ENCODE measurements at regions not wholly inside any gene's neighbourhood (a gene's known extent, or its start where the extent isn't known, plus 50 kb on each side); places are given as distances from the start of the nearest gene placed in this dataset.

- Histone ChIP-seq H3K27me3 (ENCODE audit: insufficient read depth, low read length) (no peaks in the 10 kb centered on the region), H3K36me3 (ENCODE audit: insufficient read depth, low read length) (no peaks in the 10 kb centered on the region), H3K4me3 (ENCODE audit: low read length) (no peak overlapping the region), H3K9ac (ENCODE audit: low read depth, low read length) (no peak overlapping the region), H3K27ac (ENCODE audit: low read depth, low read length) (no peak overlapping the region), H3K9me3 (ENCODE audit: insufficient read depth, low read depth, low read length) (no peaks in the 10 kb centered on the region), H3K4me1 (ENCODE audit: insufficient read depth, low read length) (no peaks in the 10 kb centered on the region)
- whole genome bisulfite sequencing, result 72% methylated on average over 3 of the region's 3 CpGs
Observed at GRCh38 chr15:79516155-79516554, 84.0 kb downstream of the MINAR1 start.

- H3K27me3 ChIP-seq (ENCODE audit: insufficient read depth, low read length), result no peaks in the 10 kb centered on the region
- H3K36me3 ChIP-seq (ENCODE audit: insufficient read depth, low read length), result no peaks in the 10 kb centered on the region
- no peak overlapping the region for H3K4me3 ChIP-seq (ENCODE audit: low read length)
- no peak overlapping the region for H3K9ac ChIP-seq (ENCODE audit: low read depth, low read length)
- H3K9me3 ChIP-seq (ENCODE audit: insufficient read depth, low read depth, low read length), result no peaks in the 10 kb centered on the region
- 88% methylated on average over 3 of the region's 3 CpGs for WGBS
- H3K4me1 ChIP-seq (ENCODE audit: insufficient read depth, low read length), result no peaks in the 10 kb centered on the region
- H3K27ac ChIP-seq (ENCODE audit: low read depth, low read length), result no peak overlapping the region
Observed at GRCh38 chr15:79516646-79517045, 84.5 kb downstream of the MINAR1 start.

- H3K27ac ChIP-seq (ENCODE audit: low read depth, low read length), result no peak overlapping the region
- 94% methylated on average over 3 of the region's 3 CpGs for WGBS
- H3K9ac ChIP-seq (ENCODE audit: low read depth, low read length), result no peak overlapping the region
- no peaks in the 10 kb centered on the region for H3K27me3 ChIP-seq (ENCODE audit: insufficient read depth, low read length)
- no peaks in the 10 kb centered on the region for H3K4me1 ChIP-seq (ENCODE audit: insufficient read depth, low read length)
- no peaks in the 10 kb centered on the region for H3K9me3 ChIP-seq (ENCODE audit: insufficient read depth, low read depth, low read length)
- no peaks in the 10 kb centered on the region for H3K36me3 ChIP-seq (ENCODE audit: insufficient read depth, low read length)
- no peak overlapping the region for H3K4me3 ChIP-seq (ENCODE audit: low read length)
Observed at GRCh38 chr15:79519628-79520027, 87.5 kb downstream of the MINAR1 start.

DNA sequence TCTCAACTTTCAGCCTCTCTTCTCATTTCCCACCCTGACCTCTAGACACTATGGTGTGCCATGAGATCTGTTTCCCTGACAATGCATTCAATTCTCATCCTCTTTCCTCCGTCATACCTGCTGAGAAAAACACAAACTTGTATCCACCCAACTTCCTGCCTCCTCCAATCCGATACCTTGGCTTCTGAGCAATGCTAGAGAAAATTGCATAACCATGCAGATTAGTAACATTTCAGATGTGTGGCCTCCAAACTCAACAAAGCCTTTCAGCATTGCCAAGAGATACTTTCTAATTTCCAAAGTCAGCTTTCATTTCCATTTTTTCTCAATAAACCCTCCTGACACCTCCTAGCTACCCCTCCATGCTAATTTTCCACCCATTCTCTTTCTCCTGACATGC is 88.5 kb downstream of the MINAR1 start:
- no peak overlapping the region for H3K9ac ChIP-seq (ENCODE audit: low read depth, low read length)
- no peak overlapping the region for H3K27ac ChIP-seq (ENCODE audit: low read depth, low read length)
- no peak overlapping the region for H3K4me3 ChIP-seq (ENCODE audit: low read length)
- 90% methylated on average over 2 of the region's 2 CpGs for WGBS
- no peaks in the 10 kb centered on the region for H3K9me3 ChIP-seq (ENCODE audit: insufficient read depth, low read depth, low read length)
- H3K36me3 ChIP-seq (ENCODE audit: insufficient read depth, low read length), result no peaks in the 10 kb centered on the region
- H3K27me3 ChIP-seq (ENCODE audit: insufficient read depth, low read length), result no peaks in the 10 kb centered on the region
- H3K4me1 ChIP-seq (ENCODE audit: insufficient read depth, low read length), result no peaks in the 10 kb centered on the region

DNA sequence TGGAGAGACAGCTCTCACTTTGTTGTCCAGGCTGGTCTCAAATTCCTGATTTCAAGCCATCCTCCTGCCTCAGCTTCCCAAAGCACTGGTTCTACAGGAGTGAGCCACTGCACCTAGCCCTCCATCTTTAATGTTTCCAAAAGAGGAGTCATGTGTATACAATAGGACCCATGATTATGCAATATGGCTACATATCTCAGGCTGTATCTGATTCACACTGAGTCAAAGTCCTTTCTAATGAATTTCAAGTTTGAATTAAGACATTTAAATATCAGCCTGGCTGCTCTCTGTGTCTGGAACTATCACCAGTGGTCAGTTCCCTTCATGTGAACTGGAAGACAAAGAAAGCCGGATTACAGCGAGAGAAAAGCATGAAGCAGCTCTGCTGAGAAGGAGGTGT is 90.5 kb downstream of the MINAR1 start:
- Histone ChIP-seq H3K27me3 (ENCODE audit: insufficient read depth, low read length) (no peaks in the 10 kb centered on the region), H3K4me1 (ENCODE audit: insufficient read depth, low read length) (no peaks in the 10 kb centered on the region), H3K4me3 (ENCODE audit: low read length) (no peak overlapping the region), H3K9ac (ENCODE audit: low read depth, low read length) (no peak overlapping the region), H3K9me3 (ENCODE audit: insufficient read depth, low read depth, low read length) (no peaks in the 10 kb centered on the region), H3K27ac (ENCODE audit: low read depth, low read length) (no peak overlapping the region), H3K36me3 (ENCODE audit: insufficient read depth, low read length) (no peaks in the 10 kb centered on the region)
- 94% methylated on average over 2 of the region's 2 CpGs for WGBS

- Histone ChIP-seq H3K9me3 (ENCODE audit: insufficient read depth, low read depth, low read length) (no peaks in the 10 kb centered on the region), H3K4me1 (ENCODE audit: insufficient read depth, low read length) (no peaks in the 10 kb centered on the region)
- WGBS, result 91% methylated on average over 3 of the region's 3 CpGs
Observed at GRCh38 chr15:79523266-79523665, 91.1 kb downstream of the MINAR1 start.

GRCh38 chr15:79524531-79524930 is 92.4 kb downstream of the MINAR1 start:
- Histone ChIP-seq H3K9ac (ENCODE audit: low read depth, low read length) (no peak overlapping the region), H3K36me3 (ENCODE audit: insufficient read depth, low read length) (no peaks in the 10 kb centered on the region), H3K4me3 (ENCODE audit: low read length) (no peak overlapping the region), H3K27ac (ENCODE audit: low read depth, low read length) (no peak overlapping the region), H3K27me3 (ENCODE audit: insufficient read depth, low read length) (no peaks in the 10 kb centered on the region), H3K9me3 (ENCODE audit: insufficient read depth, low read depth, low read length) (no peaks in the 10 kb centered on the region), H3K4me1 (ENCODE audit: insufficient read depth, low read length) (no peaks in the 10 kb centered on the region)
- 97% methylated on average over 3 of the region's 3 CpGs for WGBS

More at GRCh38 chr15:79523266-79523665, 91.1 kb downstream of the MINAR1 start:
- Histone ChIP-seq H3K36me3 (ENCODE audit: insufficient read depth, low read length) (no peaks in the 10 kb centered on the region), H3K27me3 (ENCODE audit: insufficient read depth, low read length) (no peaks in the 10 kb centered on the region), H3K4me3 (ENCODE audit: low read length) (no peak overlapping the region), H3K27ac (ENCODE audit: low read depth, low read length) (no peak overlapping the region), H3K9ac (ENCODE audit: low read depth, low read length) (no peak overlapping the region)

- 98% methylated on average over 3 of the region's 3 CpGs for WGBS
- Histone ChIP-seq H3K9ac (ENCODE audit: low read depth, low read length) (no peak overlapping the region), H3K9me3 (ENCODE audit: insufficient read depth, low read depth, low read length) (no peaks in the 10 kb centered on the region), H3K4me3 (ENCODE audit: low read length) (no peak overlapping the region), H3K27ac (ENCODE audit: low read depth, low read length) (no peak overlapping the region), H3K4me1 (ENCODE audit: insufficient read depth, low read length) (no peaks in the 10 kb centered on the region), H3K27me3 (ENCODE audit: insufficient read depth, low read length) (no peaks in the 10 kb centered on the region), H3K36me3 (ENCODE audit: insufficient read depth, low read length) (no peaks in the 10 kb centered on the region)
Observed at GRCh38 chr15:79526376-79526775, 94.2 kb downstream of the MINAR1 start.

- Histone ChIP-seq H3K9me3 (ENCODE audit: insufficient read depth, low read depth, low read length) (no peaks in the 10 kb centered on the region), H3K4me1 (ENCODE audit: insufficient read depth, low read length) (no peaks in the 10 kb centered on the region), H3K27ac (ENCODE audit: low read depth, low read length) (no peak overlapping the region), H3K4me3 (ENCODE audit: low read length) (no peak overlapping the region), H3K36me3 (ENCODE audit: insufficient read depth, low read length) (no peaks in the 10 kb centered on the region), H3K9ac (ENCODE audit: low read depth, low read length) (no peak overlapping the region), H3K27me3 (ENCODE audit: insufficient read depth, low read length) (no peaks in the 10 kb centered on the region)
- WGBS, result 38% methylated on average over 1 of the region's 1 CpG
Observed at GRCh38 chr15:79527821-79528220, 95.7 kb downstream of the MINAR1 start.

GRCh38 chr15:79529157-79529785 is 97.1 kb downstream of the MINAR1 start:
- H3K4me1 ChIP-seq (ENCODE audit: insufficient read depth, low read length), result no peaks in the 10 kb centered on the region

DNA sequence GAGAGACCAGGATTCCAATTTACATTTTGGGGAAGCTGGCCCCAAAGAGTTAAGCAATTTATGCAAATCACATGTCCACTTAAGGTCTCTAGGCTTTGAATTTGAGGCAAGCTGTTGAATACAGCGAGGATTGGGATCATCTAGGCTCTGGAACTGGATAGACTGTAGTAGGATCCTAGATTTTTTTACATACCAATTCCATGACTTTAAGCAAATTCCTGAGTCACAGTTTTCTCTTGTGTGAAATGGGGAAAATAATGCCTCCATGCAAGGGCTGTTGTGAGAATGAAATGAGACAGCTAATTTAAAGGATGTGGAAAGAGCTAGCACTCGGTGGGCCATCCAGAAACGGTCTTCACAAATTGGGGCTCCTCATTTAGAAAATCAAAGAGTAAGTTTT is 103.4 kb downstream of the MINAR1 start:
- H3K4me3 ChIP-seq (ENCODE audit: low read length), result no peak overlapping the region
- H3K4me1 ChIP-seq (ENCODE audit: insufficient read depth, low read length), result no peaks in the 10 kb centered on the region
- H3K27ac ChIP-seq (ENCODE audit: low read depth, low read length), result no peak overlapping the region
- no peaks in the 10 kb centered on the region for H3K36me3 ChIP-seq (ENCODE audit: insufficient read depth, low read length)
- no peaks in the 10 kb centered on the region for H3K9me3 ChIP-seq (ENCODE audit: insufficient read depth, low read depth, low read length)
- H3K27me3 ChIP-seq (ENCODE audit: insufficient read depth, low read length), result no peaks in the 10 kb centered on the region
- WGBS, result 96% methylated on average over 3 of the region's 3 CpGs
- no peak overlapping the region for H3K9ac ChIP-seq (ENCODE audit: low read depth, low read length)

More at GRCh38 chr15:79529157-79529785, 97.1 kb downstream of the MINAR1 start:
- no peaks in the 10 kb centered on the region for H3K9me3 ChIP-seq (ENCODE audit: insufficient read depth, low read depth, low read length)
- H3K27me3 ChIP-seq (ENCODE audit: insufficient read depth, low read length), result no peaks in the 10 kb centered on the region
- no peak overlapping the region for H3K27ac ChIP-seq (ENCODE audit: low read depth, low read length)
- no peak overlapping the region for H3K9ac ChIP-seq (ENCODE audit: low read depth, low read length)
- H3K36me3 ChIP-seq (ENCODE audit: insufficient read depth, low read length), result no peaks in the 10 kb centered on the region
- H3K4me3 ChIP-seq (ENCODE audit: low read length), result no peak overlapping the region
- 87% methylated on average over 8 of the region's 8 CpGs for WGBS

DNA sequence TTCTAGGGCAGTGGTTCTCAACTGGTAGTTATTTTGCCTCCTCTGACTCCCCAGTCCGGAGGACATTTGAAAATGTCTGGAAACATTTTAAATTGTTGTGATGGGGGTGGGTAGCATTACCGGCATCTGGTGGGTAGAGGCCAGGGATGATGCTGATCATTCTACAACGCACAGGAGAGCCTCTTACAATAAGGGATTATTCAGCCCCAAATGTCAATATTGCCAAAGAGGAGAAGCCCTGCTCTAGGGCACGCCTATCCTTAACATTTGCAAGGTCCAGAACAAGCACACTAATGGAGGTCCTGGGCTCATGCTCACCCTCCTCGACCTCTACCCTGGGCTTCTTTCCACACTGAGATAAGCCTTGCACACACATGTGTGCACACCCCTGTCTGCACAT is 106.4 kb downstream of the MINAR1 start:
- no peaks in the 10 kb centered on the region for H3K27me3 ChIP-seq (ENCODE audit: insufficient read depth, low read length)
- H3K4me3 ChIP-seq (ENCODE audit: low read length), result no peak overlapping the region
- 93% methylated on average over 5 of the region's 5 CpGs for WGBS
- no peaks in the 10 kb centered on the region for H3K4me1 ChIP-seq (ENCODE audit: insufficient read depth, low read length)
- no peaks in the 10 kb centered on the region for H3K36me3 ChIP-seq (ENCODE audit: insufficient read depth, low read length)
- H3K9ac ChIP-seq (ENCODE audit: low read depth, low read length), result no peak overlapping the region
- H3K27ac ChIP-seq (ENCODE audit: low read depth, low read length), result no peak overlapping the region
- H3K9me3 ChIP-seq (ENCODE audit: insufficient read depth, low read depth, low read length), result no peaks in the 10 kb centered on the region

All from HUES64 (cell line).